ENCODE measurements at regions not wholly inside any gene's neighbourhood (a gene's known extent, or its start where the extent isn't known, plus 50 kb on each side); places are given as distances from the start of the nearest gene placed in this dataset.

DNA sequence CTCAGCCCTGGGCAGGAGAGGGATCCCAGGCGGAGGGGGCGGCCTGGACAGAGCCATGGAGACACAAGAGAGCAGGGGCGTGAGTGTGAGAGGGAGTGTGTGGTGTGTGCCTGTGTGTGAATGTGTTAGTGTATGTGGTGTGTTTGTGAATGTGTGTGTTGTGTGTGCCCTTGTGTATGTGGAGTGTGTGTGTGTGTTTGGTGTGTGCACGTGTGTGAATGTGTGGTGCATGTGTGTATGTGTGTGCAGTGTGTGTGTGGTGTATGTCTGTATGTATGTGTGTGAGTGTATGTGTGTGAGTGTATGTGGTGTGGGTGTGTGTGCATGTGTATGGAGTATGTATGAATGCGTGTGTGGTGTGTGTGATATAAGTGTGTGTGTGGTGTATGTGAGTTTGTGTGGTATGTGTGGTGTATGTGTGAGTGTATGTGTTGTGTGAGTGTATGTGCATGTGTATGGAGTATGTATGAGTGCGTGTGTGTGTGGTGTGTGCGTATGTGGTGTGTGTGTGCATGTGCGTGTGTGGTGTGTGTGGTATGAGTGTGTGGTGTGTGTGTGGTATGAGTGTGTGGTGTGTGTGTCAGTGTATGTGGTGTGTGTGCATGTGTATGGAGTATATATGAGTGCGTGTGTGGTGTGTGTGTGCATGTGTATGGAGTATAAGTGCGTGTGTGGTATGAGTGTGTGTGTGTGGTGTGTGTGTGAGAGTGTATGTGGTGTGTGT, 175.2 kb upstream of the AFDN start:
- Histone ChIP-seq H4K20me1 (ENCODE audit: insufficient read depth, low read length) (no peaks in the 10 kb centered on the region), H4K8ac (ENCODE audit: low read depth in 2 of 2, low read length in 2 of 2) (no peak overlapping the region), H2BK120ac (ENCODE audit: low read depth, low read length) (no peak overlapping the region), H3K4me3 (ENCODE audit: insufficient read depth, low read depth, low read length) (no peak overlapping the region), H3K9me3 (ENCODE audit: control insufficient read depth, insufficient read depth, low read length) (peaks cover 58% of the 10 kb centered on the region), H3K9ac (ENCODE audit: low read depth, low read length) (no peak overlapping the region), H3K27me3 (ENCODE audit: control insufficient read depth, insufficient read depth, low read length) (no peaks in the 10 kb centered on the region), H2BK15ac (ENCODE audit: low read depth, low read length) (no peak overlapping the region), H3K23ac (ENCODE audit: low read depth, low read length) (no peak overlapping the region), H3K14ac (replicated peaks; ENCODE audit: low read depth, low read length) (no peak overlapping the region), H2AFZ (replicated peaks; ENCODE audit: low read length, poor library complexity) (peak overlapping the region; percentile 70), H2AK9ac (replicated peaks; ENCODE audit: low read depth, low read length, poor library complexity) (peak overlapping the region; percentile 65), H4K91ac (ENCODE audit: insufficient read depth, low read depth, low read length) (no peak overlapping the region), H2AK5ac (ENCODE audit: low read depth, low read length) (no peak overlapping the region), H3K9me1 (ENCODE audit: insufficient read depth, low read length) (no peaks in the 10 kb centered on the region), H2BK20ac (ENCODE audit: low read depth, low read length) (no peak overlapping the region), H3K4ac (ENCODE audit: low read depth, low read length) (no peak overlapping the region), H3K4me1 (ENCODE audit: control insufficient read depth, insufficient read depth, low read length) (no peaks in the 10 kb centered on the region), H2BK5ac (ENCODE audit: low read depth, low read length, poor library complexity, severe bottlenecking) (peak overlapping the region; percentile 92), H3K79me1 (ENCODE audit: low read depth in 1 of 2, low read length in 2 of 2) (no peaks in the 10 kb centered on the region), H3K27ac (ENCODE audit: insufficient read depth, low read length) (no peak overlapping the region), H4K5ac (ENCODE audit: low read depth, low read length) (no peak overlapping the region), H3K4me2 (ENCODE audit: low read depth, low read length) (no peak overlapping the region), H3K36me3 (ENCODE audit: control insufficient read depth, insufficient read depth, low read length) (no peaks in the 10 kb centered on the region), H3K56ac (ENCODE audit: extremely low read depth, insufficient read depth, low read length) (no peak overlapping the region), H3K18ac (ENCODE audit: low read depth, low read length) (no peak overlapping the region)
- BruUV-seq (replicated peaks) = no TSS peak
- ATAC-seq (ENCODE audit: low read depth) = no peak
- 66 to 100% methylated on average over 1 to 8 of the region's 10 CpGs for WGBS, 2 experiments (ENCODE audit: extremely low coverage in 2 of 2, insufficient read length in 1 of 2)
- in situ Hi-C loops (cut with MboI; ENCODE audit: low sequenced_read_pairs) (no loop called here), dilution Hi-C loops (cut with HindIII; ENCODE audit: low sequenced_read_pairs, unreplicated experiment) (no loop called here), intact Hi-C loops (cut with micrococcal nuclease) (no loop called here)
- POLR2A ChIA-PET (ENCODE audit: unreplicated experiment) = no interaction called here
- TF ChIP-seq RAD21 (IDR thresholded peaks at IDR 0.05; ENCODE audit: low read length) = no peak
- TF ChIP-seq CHD1 (IDR thresholded peaks at IDR 0.05; ENCODE audit: low read depth, low read length) = no peak
- no peak for TF ChIP-seq RCOR1 (IDR thresholded peaks at IDR 0.05; ENCODE audit: insufficient replicate concordance, low read length)
- no peak for TF ChIP-seq POLR2A (IDR thresholded peaks at IDR 0.05; ENCODE audit: low read depth, low read length)
- TF ChIP-seq, protein P1, sequence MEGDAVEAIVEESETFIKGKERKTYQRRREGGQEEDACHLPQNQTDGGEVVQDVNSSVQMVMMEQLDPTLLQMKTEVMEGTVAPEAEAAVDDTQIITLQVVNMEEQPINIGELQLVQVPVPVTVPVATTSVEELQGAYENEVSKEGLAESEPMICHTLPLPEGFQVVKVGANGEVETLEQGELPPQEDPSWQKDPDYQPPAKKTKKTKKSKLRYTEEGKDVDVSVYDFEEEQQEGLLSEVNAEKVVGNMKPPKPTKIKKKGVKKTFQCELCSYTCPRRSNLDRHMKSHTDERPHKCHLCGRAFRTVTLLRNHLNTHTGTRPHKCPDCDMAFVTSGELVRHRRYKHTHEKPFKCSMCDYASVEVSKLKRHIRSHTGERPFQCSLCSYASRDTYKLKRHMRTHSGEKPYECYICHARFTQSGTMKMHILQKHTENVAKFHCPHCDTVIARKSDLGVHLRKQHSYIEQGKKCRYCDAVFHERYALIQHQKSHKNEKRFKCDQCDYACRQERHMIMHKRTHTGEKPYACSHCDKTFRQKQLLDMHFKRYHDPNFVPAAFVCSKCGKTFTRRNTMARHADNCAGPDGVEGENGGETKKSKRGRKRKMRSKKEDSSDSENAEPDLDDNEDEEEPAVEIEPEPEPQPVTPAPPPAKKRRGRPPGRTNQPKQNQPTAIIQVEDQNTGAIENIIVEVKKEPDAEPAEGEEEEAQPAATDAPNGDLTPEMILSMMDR (conservative IDR thresholded peaks at IDR 0.05; ENCODE audit: low read depth, low read length) = no peak
- no peak for TF ChIP-seq CEBPB (IDR thresholded peaks at IDR 0.05; ENCODE audit: low read depth, low read length)
- TF ChIP-seq, protein P2, sequence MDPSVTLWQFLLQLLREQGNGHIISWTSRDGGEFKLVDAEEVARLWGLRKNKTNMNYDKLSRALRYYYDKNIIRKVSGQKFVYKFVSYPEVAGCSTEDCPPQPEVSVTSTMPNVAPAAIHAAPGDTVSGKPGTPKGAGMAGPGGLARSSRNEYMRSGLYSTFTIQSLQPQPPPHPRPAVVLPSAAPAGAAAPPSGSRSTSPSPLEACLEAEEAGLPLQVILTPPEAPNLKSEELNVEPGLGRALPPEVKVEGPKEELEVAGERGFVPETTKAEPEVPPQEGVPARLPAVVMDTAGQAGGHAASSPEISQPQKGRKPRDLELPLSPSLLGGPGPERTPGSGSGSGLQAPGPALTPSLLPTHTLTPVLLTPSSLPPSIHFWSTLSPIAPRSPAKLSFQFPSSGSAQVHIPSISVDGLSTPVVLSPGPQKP (IDR thresholded peaks at IDR 0.05; ENCODE audit: borderline replicate concordance, low read depth, low read length) = no peak
- no peak for TF ChIP-seq MAFK (IDR thresholded peaks at IDR 0.05; ENCODE audit: low read depth, low read length)
- TF ChIP-seq, protein P3, sequence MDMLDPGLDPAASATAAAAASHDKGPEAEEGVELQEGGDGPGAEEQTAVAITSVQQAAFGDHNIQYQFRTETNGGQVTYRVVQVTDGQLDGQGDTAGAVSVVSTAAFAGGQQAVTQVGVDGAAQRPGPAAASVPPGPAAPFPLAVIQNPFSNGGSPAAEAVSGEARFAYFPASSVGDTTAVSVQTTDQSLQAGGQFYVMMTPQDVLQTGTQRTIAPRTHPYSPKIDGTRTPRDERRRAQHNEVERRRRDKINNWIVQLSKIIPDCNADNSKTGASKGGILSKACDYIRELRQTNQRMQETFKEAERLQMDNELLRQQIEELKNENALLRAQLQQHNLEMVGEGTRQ (IDR thresholded peaks at IDR 0.05; ENCODE audit: low read depth, low read length) = no peak
- TF ChIP-seq RFX5 (IDR thresholded peaks at IDR 0.05; ENCODE audit: low read depth, low read length) = no peak
- CTCF ChIA-PET = no interaction called here
- DNase-seq = no peak

Measured in IMR-90 (cell line).